SK-N-SH treated with all-trans-retinoic acid at 6 μM for 48 hours (cell line): ENCODE measurements at regions not wholly inside any gene's neighbourhood (a gene's known extent, or its start where the extent isn't known, plus 50 kb on each side); places are given as distances from the start of the nearest gene placed in this dataset.

Source experiments
- ATAC-seq: fragments of 200-7000 bp; cut with Tn5 transposase; 3 replicates; pipeline ENCODE4 v1.9.1; 2020; ENCODE audit warnings: mild to moderate bottlenecking, moderate library complexity
- ARNTL ChIP-seq: fragments of 450-650 bp; formaldehyde crosslinking; IDR thresholded peaks from 2 replicates; pipeline ENCODE4 v1.5.0; 2020; ENCODE audit warnings: low read depth, mild to moderate bottlenecking, moderate library complexity, borderline replicate concordance
- BACH2 ChIP-seq: fragments of 250-450 bp; sonication (Bioruptor Pico); IDR thresholded peaks from 2 replicates; pipeline ENCODE4 v1.9.0; 2021; ENCODE audit warnings: mild to moderate bottlenecking, borderline replicate concordance
- CREB5 ChIP-seq: fragments of 250-450 bp; sonication (Bioruptor Pico); IDR thresholded peaks from 2 replicates; pipeline ENCODE4 v1.5.1; 2020; ENCODE audit warnings: low read depth, mild to moderate bottlenecking, moderate library complexity
- CSDC2 ChIP-seq: fragments of 250-450 bp; sonication (Bioruptor Pico); IDR thresholded peaks from 2 replicates; pipeline ENCODE4 v1.5.0; 2020; ENCODE audit warnings: mild to moderate bottlenecking, moderate library complexity
- CSRNP3 ChIP-seq: fragments of 250-450 bp; sonication (Bioruptor Pico); IDR thresholded peaks from 2 replicates; pipeline ENCODE4 v1.5.1; 2021; ENCODE audit warnings: mild to moderate bottlenecking, moderate library complexity
- ESRRG ChIP-seq: fragments of 250-450 bp; sonication (Bioruptor Pico); IDR thresholded peaks from 2 replicates; pipeline ENCODE4 v1.6.1; 2021; ENCODE audit warnings: mild to moderate bottlenecking
- GLIS3 ChIP-seq: fragments of 250-450 bp; sonication (Bioruptor Pico); IDR thresholded peaks from 2 replicates; pipeline ENCODE4 v1.5.0; 2020; ENCODE audit warnings: mild to moderate bottlenecking, moderate library complexity
- ISL1 ChIP-seq: fragments of 250-450 bp; sonication (Bioruptor Pico); IDR thresholded peaks from 2 replicates; pipeline ENCODE4 v2.1.2; 2022; ENCODE audit warnings: mild to moderate bottlenecking, moderate library complexity
- PATZ1 ChIP-seq: fragments of 250-450 bp; sonication (Bioruptor Pico); IDR thresholded peaks from 2 replicates; pipeline ENCODE4 v1.8.0; 2020; ENCODE audit warnings: mild to moderate bottlenecking, moderate library complexity, borderline replicate concordance
- POU6F1 ChIP-seq: fragments of 250-450 bp; sonication (Bioruptor Pico); IDR thresholded peaks from 2 replicates; pipeline ENCODE4 v1.8.0; 2021; ENCODE audit warnings: low read depth, mild to moderate bottlenecking, moderate library complexity, borderline replicate concordance
- PPARA ChIP-seq: fragments of 250-450 bp; sonication (Bioruptor Pico); IDR thresholded peaks from 2 replicates; pipeline ENCODE4 v1.5.0; 2020; ENCODE audit warnings: mild to moderate bottlenecking, borderline replicate concordance
- SNAI2 ChIP-seq: fragments of 250-450 bp; sonication (Bioruptor Pico); IDR thresholded peaks from 2 replicates; pipeline ENCODE4 v1.5.0; 2020; ENCODE audit warnings: mild to moderate bottlenecking, moderate library complexity
- TCF4 ChIP-seq: fragments of 250-450 bp; sonication (Bioruptor Pico); IDR thresholded peaks from 2 replicates; pipeline ENCODE4 v1.8.0; 2021; ENCODE audit warnings: mild to moderate bottlenecking, moderate library complexity, borderline replicate concordance
- TOX ChIP-seq: fragments of 250-450 bp; sonication (Bioruptor Pico); IDR thresholded peaks from 2 replicates; pipeline ENCODE4 v1.8.0; 2021; ENCODE audit warnings: mild to moderate bottlenecking, moderate library complexity, borderline replicate concordance
- ZC3H10 ChIP-seq: fragments of 250-450 bp; sonication (Bioruptor Pico); IDR thresholded peaks from 2 replicates; pipeline ENCODE4 v1.5.1; 2021; ENCODE audit warnings: mild to moderate bottlenecking, moderate library complexity
- ZFP3 ChIP-seq: fragments of 250-450 bp; sonication (Bioruptor Pico); IDR thresholded peaks from 2 replicates; pipeline ENCODE4 v1.5.0; 2020; ENCODE audit warnings: mild to moderate bottlenecking, moderate library complexity
- ZFP30 ChIP-seq: fragments of 450-650 bp; formaldehyde crosslinking; IDR thresholded peaks from 2 replicates; pipeline ENCODE4 v1.5.0; 2022; ENCODE audit warnings: mild to moderate bottlenecking, moderate library complexity
- ZNF565 ChIP-seq: fragments of 450-650 bp; formaldehyde crosslinking; conservative IDR thresholded peaks from 2 replicates; pipeline ENCODE4 v1.5.0; 2020; ENCODE audit warnings: low read depth, mild to moderate bottlenecking, moderate library complexity
- ZNF70 ChIP-seq: fragments of 450-650 bp; formaldehyde crosslinking; IDR thresholded peaks from 2 replicates; pipeline ENCODE4 v1.5.0; 2020; ENCODE audit warnings: mild to moderate bottlenecking, moderate library complexity
- ZNF8 ChIP-seq: fragments of 450-650 bp; formaldehyde crosslinking; IDR thresholded peaks from 2 replicates; pipeline ENCODE4 v1.5.0; 2020; ENCODE audit warnings: mild to moderate bottlenecking, moderate library complexity

- no peak for ATAC-seq
- TF ChIP-seq ZFP30 (CRISPR knock-in tag): no peak
- TF ChIP-seq CSDC2 (CRISPR knock-in tag): no peak
- no peak for TF ChIP-seq TOX (CRISPR knock-in tag)
- no peak for TF ChIP-seq GLIS3 (CRISPR knock-in tag)
- no peak for TF ChIP-seq CREB5 (CRISPR knock-in tag)
- TF ChIP-seq ESRRG: no peak
- TF ChIP-seq POU6F1 (CRISPR knock-in tag): no peak
- TF ChIP-seq ISL1 (CRISPR knock-in tag): no peak
- TF ChIP-seq CSRNP3 (CRISPR knock-in tag): no peak
- no peak for TF ChIP-seq ZNF8
- TF ChIP-seq ARNTL: no peak
- no peak for TF ChIP-seq BACH2
- no peak for TF ChIP-seq ZNF565 (CRISPR knock-in tag)
- no peak for TF ChIP-seq SNAI2
- no peak for TF ChIP-seq ZNF70 (CRISPR knock-in tag)
These were observed 200.9 kb downstream of the GADD45G start for GRCh38 chr9:89805571-89806292.

- no peak for TF ChIP-seq ZNF70 (CRISPR knock-in tag)
- TF ChIP-seq ARNTL: no peak
- no peak for TF ChIP-seq ISL1 (CRISPR knock-in tag)
- TF ChIP-seq ZNF8: no peak
- no peak for TF ChIP-seq CSDC2 (CRISPR knock-in tag)
- no peak for TF ChIP-seq ZFP3 (CRISPR knock-in tag)
- no peak for TF ChIP-seq ZC3H10
- no peak for TF ChIP-seq TCF4 (CRISPR knock-in tag)
- TF ChIP-seq ZNF565 (CRISPR knock-in tag): no peak
- TF ChIP-seq PPARA (CRISPR knock-in tag): no peak
- no peak for TF ChIP-seq GLIS3 (CRISPR knock-in tag)
- TF ChIP-seq SNAI2: no peak
- no peak for ATAC-seq
These were observed 201.7 kb downstream of the GADD45G start for GRCh38 chr9:89806371-89807100.

- ATAC-seq: no peak
- TF ChIP-seq BACH2 (no peak), TOX (CRISPR knock-in tag) (no peak)
- TF ChIP-seq, all 23 proteins: peak for 0
These were observed 202.2 kb downstream of the GADD45G start for GRCh38 chr9:89807101-89807395.

GRCh38 chr9:89807682-89808075 lies 202.9 kb downstream of the GADD45G start:
- no peak for ATAC-seq

More at GRCh38 chr9:89807682-89808075, 202.9 kb downstream of the GADD45G start:
- TF ChIP-seq PATZ1: no peak
- TF ChIP-seq SNAI2: no peak
- TF ChIP-seq BACH2: no peak
- no peak for TF ChIP-seq TOX (CRISPR knock-in tag)
- no peak for TF ChIP-seq ZNF565 (CRISPR knock-in tag)
- TF ChIP-seq POU6F1 (CRISPR knock-in tag): no peak
- TF ChIP-seq PPARA (CRISPR knock-in tag): no peak
